DND-41 (cell line): ENCODE measurements at regions not wholly inside any gene's neighbourhood (a gene's known extent, or its start where the extent isn't known, plus 50 kb on each side); places are given as distances from the start of the nearest gene placed in this dataset.

ENCODE experiments used
- ATAC-seq: fragments of 200-7000 bp; cut with Tn5 transposase; 3 replicates; pipeline ENCODE4 v1.9.1; 2021; ENCODE audit warnings: low read depth; ENCODE audit not compliant: insufficient read depth
- DNase-seq: peaks from one replicate; pipeline ENCODE4 v3.0.0-alpha.2; 2020
- H2AFZ ChIP-seq: 2 replicates; pipeline ENCODE4 v1.6.0; 2012; ENCODE audit warnings: low read depth, low read length
- H3K27ac ChIP-seq: 2 replicates; pipeline ENCODE4 v1.5.1; 2012; ENCODE audit warnings: low read length, inconsistent platforms
- H3K27me3 ChIP-seq: fragments of 200-600 bp; sonication (generic); 2 replicates; pipeline ENCODE4 v1.6.0; 2012; ENCODE audit warnings: low read length, mild to moderate bottlenecking, inconsistent platforms; ENCODE audit not compliant: insufficient read depth, poor library complexity
- H3K36me3 ChIP-seq: 2 replicates; pipeline ENCODE4 v1.5.1; 2012; ENCODE audit warnings: low read length, inconsistent platforms; ENCODE audit not compliant: insufficient read depth
- H3K4me1 ChIP-seq: 2 replicates; pipeline ENCODE4 v1.5.1; 2012; ENCODE audit warnings: mild to moderate bottlenecking, low read length; ENCODE audit not compliant: insufficient read depth
- H3K4me2 ChIP-seq: 2 replicates; pipeline ENCODE4 v1.6.0; 2012; ENCODE audit warnings: mild to moderate bottlenecking, moderate library complexity, low read length, inconsistent platforms; ENCODE audit not compliant: insufficient read depth
- H3K4me3 ChIP-seq, 2 experiments: fragments of 200-600 bp in 1 of 2; shearing (Covaris generic) in 1 of 2; 2 replicates each; pipeline ENCODE4 v1.5.1; 2012 to 2016; ENCODE audit warnings: inconsistent platforms in 2 of 2, low read length in 2 of 2, mild to moderate bottlenecking in 2 of 2, low read depth in 1 of 2, moderate library complexity in 1 of 2
- H3K79me2 ChIP-seq: 2 replicates; pipeline ENCODE4 v1.6.0; 2012; ENCODE audit warnings: low read length, inconsistent platforms; ENCODE audit not compliant: insufficient read depth
- H3K9ac ChIP-seq: 2 replicates; pipeline ENCODE4 v1.6.0; 2012; ENCODE audit warnings: low read depth, mild to moderate bottlenecking, inconsistent platforms, low read length, moderate library complexity
- H3K9me3 ChIP-seq: 2 replicates; pipeline ENCODE4 v1.5.1; 2012; ENCODE audit warnings: low read length, moderate library complexity, mild to moderate bottlenecking, inconsistent platforms; ENCODE audit not compliant: insufficient read depth, severe bottlenecking
- H4K20me1 ChIP-seq: 2 replicates; pipeline ENCODE4 v1.6.0; 2012; ENCODE audit warnings: low read length; ENCODE audit not compliant: insufficient read depth
- CTCF ChIP-seq: IDR thresholded peaks from 2 replicates; pipeline ENCODE4 v1.5.1; 2012; ENCODE audit warnings: borderline replicate concordance, low read length, moderate library complexity, mild to moderate bottlenecking; ENCODE audit not compliant: poor library complexity, severe bottlenecking; ENCODE audit errors: extremely low read depth
- EZH2 ChIP-seq: IDR thresholded peaks from 3 replicates; pipeline ENCODE4 v1.6.1; 2012; ENCODE audit warnings: borderline replicate concordance, low read depth, mild to moderate bottlenecking, moderate library complexity, low read length, inconsistent platforms; ENCODE audit not compliant: severe bottlenecking

GRCh38 chr4:14602206-14602605 is 400.1 kb upstream of the CPEB2 start:
- Histone ChIP-seq H4K20me1 (no peaks in the 10 kb centered on the region), H3K4me1 (no peaks in the 10 kb centered on the region), H3K9ac (no peak overlapping the region), H3K9me3 (no peaks in the 10 kb centered on the region), H3K4me3 (no peak overlapping the region), H3K27ac (no peak overlapping the region), H3K27me3 (no peaks in the 10 kb centered on the region), H2AFZ (no peak overlapping the region), H3K4me2 (no peak overlapping the region), H3K79me2 (no peaks in the 10 kb centered on the region), H3K36me3 (no peaks in the 10 kb centered on the region)
- DNase-seq (no peak), ATAC-seq (no peak)
- TF ChIP-seq CTCF (no peak), EZH2 (no peak)

- Histone ChIP-seq H2AFZ (no peak overlapping the region), H4K20me1 (no peaks in the 10 kb centered on the region), H3K9ac (no peak overlapping the region), H3K4me2 (no peak overlapping the region), H3K27me3 (no peaks in the 10 kb centered on the region), H3K36me3 (no peaks in the 10 kb centered on the region), H3K79me2 (no peaks in the 10 kb centered on the region), H3K9me3 (no peaks in the 10 kb centered on the region), H3K4me3 (no peak overlapping the region), H3K27ac (no peak overlapping the region), H3K4me1 (no peaks in the 10 kb centered on the region)
- DNase-seq (no peak), ATAC-seq (no peak)
- TF ChIP-seq EZH2 (no peak), CTCF (no peak)
Measured at GRCh38 chr4:14607001-14607400, 395.3 kb upstream of the CPEB2 start.

DNA sequence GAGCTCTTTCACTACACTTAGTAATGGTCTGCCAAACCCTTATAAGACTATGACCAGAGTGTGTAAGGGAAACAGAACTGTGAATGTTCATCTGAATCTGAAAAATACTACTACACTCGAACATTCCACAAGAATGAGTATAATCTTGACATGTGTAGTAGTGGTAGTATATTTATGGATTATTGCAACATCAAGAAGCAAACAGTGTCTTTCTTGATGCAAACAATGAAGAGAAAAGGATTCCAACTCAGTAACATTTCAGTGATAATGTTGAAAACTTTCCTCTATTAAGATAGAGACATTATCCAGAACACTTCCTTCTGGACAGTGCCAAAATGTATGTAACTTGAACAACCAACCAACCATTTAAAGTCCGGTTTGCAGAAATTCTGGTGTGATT is 394.7 kb upstream of the CPEB2 start:
- Histone ChIP-seq H4K20me1 (no peaks in the 10 kb centered on the region), H3K79me2 (no peaks in the 10 kb centered on the region), H3K36me3 (no peaks in the 10 kb centered on the region), H3K4me2 (no peak overlapping the region), H2AFZ (no peak overlapping the region), H3K27ac (no peak overlapping the region), H3K4me3 (no peak overlapping the region), H3K9ac (no peak overlapping the region), H3K4me1 (no peaks in the 10 kb centered on the region), H3K27me3 (no peaks in the 10 kb centered on the region), H3K9me3 (no peaks in the 10 kb centered on the region)
- TF ChIP-seq CTCF (no peak), EZH2 (no peak)
- DNase-seq (no peak), ATAC-seq (no peak)

DNA sequence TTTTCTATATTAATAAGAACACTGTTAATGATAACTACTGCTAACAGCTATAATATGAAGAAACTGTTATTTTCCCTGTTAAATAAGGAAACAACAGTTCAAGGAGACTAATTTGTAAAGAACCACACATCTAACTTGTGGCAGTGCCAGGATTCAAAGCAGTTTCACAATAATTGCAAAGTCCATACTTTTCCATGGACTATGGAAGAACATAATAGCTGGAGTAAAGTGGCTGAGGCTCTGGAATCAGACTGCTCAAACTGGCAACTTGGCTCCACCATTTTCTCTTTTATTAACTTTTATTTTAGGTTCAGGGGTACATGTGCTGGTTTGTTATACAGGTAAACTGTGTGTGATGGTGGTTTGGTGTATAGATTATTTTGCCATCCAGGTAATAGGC is 393.7 kb upstream of the CPEB2 start:
- DNase-seq = no peak
- TF ChIP-seq CTCF (no peak), EZH2 (no peak)
- no peak overlapping the region for H3K27ac ChIP-seq
- no peak for ATAC-seq
- H3K4me3 ChIP-seq = no peak overlapping the region
- H3K9ac ChIP-seq = no peak overlapping the region
- H2AFZ ChIP-seq = no peak overlapping the region
- no peak overlapping the region for H3K4me2 ChIP-seq
- H3K4me1 ChIP-seq = no peaks in the 10 kb centered on the region
- no peaks in the 10 kb centered on the region for H4K20me1 ChIP-seq
- H3K27me3 ChIP-seq = no peaks in the 10 kb centered on the region
- no peaks in the 10 kb centered on the region for H3K9me3 ChIP-seq
- H3K79me2 ChIP-seq = no peaks in the 10 kb centered on the region
- H3K36me3 ChIP-seq = no peaks in the 10 kb centered on the region
